Naive thymus-derived CD8-positive, alpha-beta T cell (primary cell): ENCODE measurements at regions not wholly inside any gene's neighbourhood (a gene's known extent, or its start where the extent isn't known, plus 50 kb on each side); places are given as distances from the start of the nearest gene placed in this dataset.
A peak's percentile ranks its signal among the peaks of the same experiment; 100 is the strongest.
"Not testable (repeated sequence)": the region's sequence is repeated elsewhere in the genome, so short reads cannot be mapped to it uniquely, and the experiment has no call there.

Source experiments
- ATAC-seq, 2 donors: fragments of 150-1000 bp; cut with Tn5 transposase in 1 of 2; sonication (Bioruptor Pico), chemical (Tn5 transposase) in 1 of 2; 1 replicate in 1 of 2; 2 replicates in 1 of 2; pipeline ENCODE4 v1.10.0; 2021; ENCODE audit warnings: mild to moderate bottlenecking in 2 of 2, moderate library complexity in 2 of 2
- POLR2A ChIA-PET: fragments of 350-600 bp; sonication (Branson Sonifier 250); formaldehyde crosslinking; loops from one replicate; lab custom pipeline; 2021; ENCODE audit warnings: antibody characterized with exemption; lab: Charles Lee
- DNase-seq, 10 donors: peaks; one replicate each; pipeline versions ENCODE4 v3.0.0 to v3.0.0-alpha.2; 2020 to 2022
- H3K27ac Mint-ChIP-seq, 10 donors: one replicate each; pipeline ENCODE4 v1.8.0; 2020 to 2022; ENCODE audit warnings: mild to moderate bottlenecking in 10 of 10, mixed read lengths in 10 of 10, moderate library complexity in 4 of 10, inconsistent platforms in 1 of 10
- H3K27me3 Mint-ChIP-seq, 5 donors: one replicate each; pipeline ENCODE4 v1.8.0; 2021 to 2022; ENCODE audit warnings: mixed read lengths in 5 of 5
- H3K36me3 Mint-ChIP-seq, 3 donors: one replicate each; pipeline ENCODE4 v1.8.0; 2020 to 2022; ENCODE audit warnings: mixed read lengths in 3 of 3, mild to moderate bottlenecking in 2 of 3, inconsistent platforms in 1 of 3
- H3K4me1 Mint-ChIP-seq, 4 donors: one replicate each; pipeline ENCODE4 v1.8.0; 2021 to 2022; ENCODE audit warnings: mixed read lengths in 4 of 4
- H3K4me3 Mint-ChIP-seq, 10 donors: one replicate each; pipeline ENCODE4 v1.8.0; 2020 to 2022; ENCODE audit warnings: mild to moderate bottlenecking in 10 of 10, mixed read lengths in 10 of 10, moderate library complexity in 6 of 10, inconsistent platforms in 1 of 10
- H3K9me3 Mint-ChIP-seq, 9 donors: one replicate each; pipeline ENCODE4 v1.8.0; 2020 to 2022; ENCODE audit warnings: mixed read lengths in 9 of 9, mild to moderate bottlenecking in 3 of 9, inconsistent platforms in 1 of 9, moderate library complexity in 1 of 9

GRCh38 chr3:107213044-107213669 is 164.1 kb upstream of the CCDC54 start:
- Mint-ChIP-seq H3K27ac (peak overlapping the region in 1 of 10 donors; percentile 21), H3K4me3 (no peak overlapping the region), H3K4me1 (no peaks in the 10 kb centered on the region), H3K9me3 (peaks cover 0 to 2% (median 0%) of the 10 kb centered on the region in 9 donors), H3K27me3 (peaks cover 0 to 7% (median 3%) of the 10 kb centered on the region in 5 donors), H3K36me3 (peaks cover 0 to 2% (median 0%) of the 10 kb centered on the region in 3 donors)
- ATAC-seq (no peak), DNase-seq (no peak)
- POLR2A ChIA-PET = no interaction called here

DNA sequence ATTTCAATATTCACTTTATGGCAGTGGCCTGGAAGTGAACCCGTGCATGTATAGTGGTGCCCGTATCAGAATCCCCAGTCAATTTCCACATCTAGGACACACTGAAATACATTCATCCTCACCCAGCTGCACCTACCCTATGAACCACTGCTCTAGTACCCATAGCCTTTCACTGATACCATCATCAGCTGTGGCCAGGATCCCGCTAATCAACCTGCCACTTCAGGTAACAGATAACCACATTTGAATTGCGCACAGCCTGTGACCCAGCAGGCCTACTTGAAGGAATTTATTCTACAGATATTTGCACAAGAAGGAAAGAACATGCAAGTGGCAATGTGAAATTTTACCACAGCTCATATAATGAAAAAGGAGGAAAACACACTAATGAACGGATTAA is 161.0 kb upstream of the CCDC54 start:
- peaks cover 0 to 8% (median 4%) of the 10 kb centered on the region in 5 donors for H3K27me3 Mint-ChIP-seq
- no peaks in the 10 kb centered on the region for H3K4me1 Mint-ChIP-seq
- ATAC-seq (no peak), DNase-seq (no peak)
- H3K9me3 Mint-ChIP-seq = peaks cover 0 to 2% (median 0%) of the 10 kb centered on the region in 9 donors
- H3K36me3 Mint-ChIP-seq = peaks cover 0 to 2% (median 0%) of the 10 kb centered on the region in 3 donors
- H3K27ac Mint-ChIP-seq = no peak overlapping the region
- POLR2A ChIA-PET = no interaction called here
- no peak overlapping the region for H3K4me3 Mint-ChIP-seq

DNA sequence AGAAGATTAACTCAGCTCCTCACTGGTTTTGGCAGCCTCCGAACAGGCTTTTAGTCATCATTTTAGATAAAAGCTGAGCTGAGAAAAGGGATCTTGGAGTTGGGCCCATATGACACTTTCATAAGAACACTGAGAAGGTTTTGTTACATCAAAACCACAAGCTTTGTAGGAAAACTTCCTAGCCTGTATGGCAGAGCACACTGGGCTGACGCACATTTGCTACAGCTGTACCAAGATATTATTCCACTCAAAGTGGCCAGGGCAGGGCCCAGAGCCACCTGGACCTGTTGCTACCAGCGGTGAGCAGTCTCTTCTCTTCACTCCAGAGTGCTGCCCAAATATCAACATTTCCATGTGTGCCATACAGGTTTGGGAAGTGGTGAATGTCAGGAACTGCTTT is 160.5 kb upstream of the CCDC54 start:
- POLR2A ChIA-PET = no interaction called here
- H3K27ac Mint-ChIP-seq = no peak overlapping the region
- DNase-seq = no peak

GRCh38 chr3:107217172-107217571 is 160.1 kb upstream of the CCDC54 start:
- Mint-ChIP-seq H3K9me3 (peaks cover 0 to 2% (median 0%) of the 10 kb centered on the region in 9 donors), H3K4me3 (no peak overlapping the region), H3K27ac (no peak overlapping the region), H3K36me3 (peaks cover 0 to 2% (median 0%) of the 10 kb centered on the region in 3 donors), H3K4me1 (no peaks in the 10 kb centered on the region), H3K27me3 (peaks cover 0 to 8% (median 2%) of the 10 kb centered on the region in 5 donors)
- POLR2A ChIA-PET = no interaction called here
- DNase-seq = no peak
- ATAC-seq = no peak

More for the DNA sequence above, 160.5 kb upstream of the CCDC54 start:
- ATAC-seq = no peak
- peaks cover 0 to 2% (median 0%) of the 10 kb centered on the region in 3 donors for H3K36me3 Mint-ChIP-seq
- H3K27me3 Mint-ChIP-seq = peaks cover 0 to 8% (median 4%) of the 10 kb centered on the region in 5 donors
- peaks cover 0 to 2% (median 0%) of the 10 kb centered on the region in 9 donors for H3K9me3 Mint-ChIP-seq
- no peaks in the 10 kb centered on the region for H3K4me1 Mint-ChIP-seq
- H3K4me3 Mint-ChIP-seq = no peak overlapping the region

DNA sequence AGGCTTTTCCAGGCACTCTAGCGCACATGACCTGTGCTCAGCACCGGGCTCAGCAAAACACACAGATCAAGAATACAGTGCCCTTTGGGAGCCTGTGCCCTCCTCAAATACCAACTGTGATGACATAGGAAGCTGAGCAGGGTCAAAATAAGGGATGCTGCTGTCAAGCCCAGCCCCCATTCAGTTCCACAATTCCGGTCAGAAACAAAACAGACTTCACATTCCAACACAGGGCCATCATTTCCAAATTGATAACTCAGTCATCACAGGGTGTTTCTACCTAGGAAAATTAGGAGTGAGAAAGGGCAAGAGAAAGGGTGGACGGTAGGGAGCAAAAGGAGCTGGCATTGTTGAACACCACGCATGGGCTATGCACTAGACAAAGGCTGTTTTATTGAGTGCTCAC is 158.4 kb upstream of the CCDC54 start:
- ATAC-seq = no peak
- Mint-ChIP-seq H3K27ac (no peak overlapping the region), H3K4me3 (no peak overlapping the region), H3K4me1 (no peaks in the 10 kb centered on the region), H3K36me3 (peaks cover 0 to 2% (median 0%) of the 10 kb centered on the region in 3 donors), H3K9me3 (peaks cover 0 to 2% (median 0%) of the 10 kb centered on the region in 9 donors), H3K27me3 (peaks cover 0 to 11% (median 2%) of the 10 kb centered on the region in 5 donors)
- POLR2A ChIA-PET = no interaction called here
- no peak for DNase-seq

DNA sequence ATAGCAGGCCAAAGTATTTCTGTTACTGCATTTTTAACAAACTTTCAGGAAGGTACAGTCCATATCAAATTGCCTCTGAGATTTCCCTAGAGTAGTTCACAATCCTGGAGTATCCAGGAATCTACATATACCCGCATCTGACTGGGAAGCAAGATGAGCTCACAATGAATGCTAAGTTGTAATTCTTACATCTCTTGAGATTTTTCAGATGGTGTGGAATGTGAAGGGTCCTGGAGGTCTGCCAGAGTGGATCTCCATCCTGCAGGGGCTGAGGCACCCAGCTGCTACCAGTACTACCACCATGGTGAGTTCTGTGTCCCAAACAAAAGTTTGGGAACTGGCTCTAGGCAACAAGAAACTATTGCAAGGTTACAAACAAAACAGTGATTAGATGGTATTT is 156.7 kb upstream of the CCDC54 start:
- Mint-ChIP-seq H3K36me3 (no peaks in the 10 kb centered on the region), H3K4me1 (no peaks in the 10 kb centered on the region), H3K4me3 (no peak overlapping the region), H3K27me3 (peaks cover 0 to 11% (median 1%) of the 10 kb centered on the region in 5 donors), H3K27ac (no peak overlapping the region), H3K9me3 (no peaks in the 10 kb centered on the region)
- ATAC-seq (no peak), DNase-seq (no peak)
- POLR2A ChIA-PET = no interaction called here

GRCh38 chr3:107221856-107222255 is 155.4 kb upstream of the CCDC54 start:
- DNase-seq = no peak
- POLR2A ChIA-PET = no interaction called here
- Mint-ChIP-seq H3K27ac (no peak overlapping the region), H3K9me3 (no peaks in the 10 kb centered on the region), H3K4me3 (no peak overlapping the region), H3K27me3 (peaks cover 0 to 13% (median 3%) of the 10 kb centered on the region in 5 donors), H3K36me3 (no peaks in the 10 kb centered on the region), H3K4me1 (no peaks in the 10 kb centered on the region)
- ATAC-seq = no peak

DNA sequence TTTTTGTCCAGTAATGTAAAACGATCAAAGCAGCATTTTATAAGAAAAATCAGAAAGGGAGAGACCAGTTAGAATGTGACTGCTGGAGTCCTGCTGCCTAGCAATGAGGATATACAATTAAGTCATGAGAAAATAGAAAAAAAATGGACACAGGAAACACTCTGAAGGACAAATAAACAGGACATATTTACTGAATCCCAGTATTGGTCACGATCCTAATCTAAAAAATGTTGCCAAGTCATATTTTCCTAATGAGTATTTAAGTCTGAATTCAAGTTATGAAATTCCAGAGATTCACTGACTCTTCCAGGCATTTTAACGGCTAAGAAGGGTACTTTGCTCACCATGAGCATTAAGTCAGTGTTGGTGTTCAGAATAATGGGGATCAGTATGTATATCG is 154.3 kb upstream of the CCDC54 start:
- H3K36me3 Mint-ChIP-seq = no peaks in the 10 kb centered on the region
- H3K27ac Mint-ChIP-seq = no peak overlapping the region
- no peaks in the 10 kb centered on the region for H3K9me3 Mint-ChIP-seq
- no peak for ATAC-seq
- peaks cover 0 to 13% (median 3%) of the 10 kb centered on the region in 5 donors for H3K27me3 Mint-ChIP-seq
- H3K4me1 Mint-ChIP-seq = no peaks in the 10 kb centered on the region
- no peak for DNase-seq
- POLR2A ChIA-PET = no interaction called here
- H3K4me3 Mint-ChIP-seq = no peak overlapping the region

GRCh38 chr3:107224026-107224596 is 153.1 kb upstream of the CCDC54 start:
- H3K27ac Mint-ChIP-seq = no peak overlapping the region
- POLR2A ChIA-PET = no interaction called here
- H3K27me3 Mint-ChIP-seq = peaks cover 0 to 11% (median 3%) of the 10 kb centered on the region in 5 donors
- H3K4me1 Mint-ChIP-seq = no peaks in the 10 kb centered on the region
- no peak overlapping the region for H3K4me3 Mint-ChIP-seq
- no peak for ATAC-seq
- H3K36me3 Mint-ChIP-seq = no peaks in the 10 kb centered on the region
- H3K9me3 Mint-ChIP-seq = no peaks in the 10 kb centered on the region
- no peak for DNase-seq

GRCh38 chr3:107227091-107227490 is 150.1 kb upstream of the CCDC54 start:
- Mint-ChIP-seq H3K4me3 (no peak overlapping the region), H3K9me3 (no peaks in the 10 kb centered on the region), H3K36me3 (no peaks in the 10 kb centered on the region), H3K27ac (no peak overlapping the region), H3K4me1 (no peaks in the 10 kb centered on the region), H3K27me3 (peaks cover 0 to 13% (median 3%) of the 10 kb centered on the region in 5 donors)
- POLR2A ChIA-PET = no interaction called here
- no peak for DNase-seq
- ATAC-seq = no peak

GRCh38 chr3:107233877-107234276 is 143.4 kb upstream of the CCDC54 start:
- H3K36me3 Mint-ChIP-seq, H3K9me3 Mint-ChIP-seq, DNase-seq, H3K4me3 Mint-ChIP-seq, H3K4me1 Mint-ChIP-seq, H3K27me3 Mint-ChIP-seq, ATAC-seq, H3K27ac Mint-ChIP-seq, POLR2A ChIA-PET: not testable (repeated sequence)

- Mint-ChIP-seq H3K27me3 (peaks cover 4 to 9% (median 5%) of the 10 kb centered on the region in 5 donors), H3K9me3 (no peaks in the 10 kb centered on the region), H3K36me3 (no peaks in the 10 kb centered on the region), H3K4me3 (peak overlapping the region; percentile 11 to 74 (median 65)), H3K27ac (peak overlapping the region in 1 of 10 donors; percentile 7), H3K4me1 (peaks cover 4 to 13% (median 11%) of the 10 kb centered on the region in 4 donors)
- no peak for DNase-seq
- ATAC-seq = no peak
- POLR2A ChIA-PET = no interaction called here
Measured at GRCh38 chr3:107235193-107235927, 141.9 kb upstream of the CCDC54 start.

DNA sequence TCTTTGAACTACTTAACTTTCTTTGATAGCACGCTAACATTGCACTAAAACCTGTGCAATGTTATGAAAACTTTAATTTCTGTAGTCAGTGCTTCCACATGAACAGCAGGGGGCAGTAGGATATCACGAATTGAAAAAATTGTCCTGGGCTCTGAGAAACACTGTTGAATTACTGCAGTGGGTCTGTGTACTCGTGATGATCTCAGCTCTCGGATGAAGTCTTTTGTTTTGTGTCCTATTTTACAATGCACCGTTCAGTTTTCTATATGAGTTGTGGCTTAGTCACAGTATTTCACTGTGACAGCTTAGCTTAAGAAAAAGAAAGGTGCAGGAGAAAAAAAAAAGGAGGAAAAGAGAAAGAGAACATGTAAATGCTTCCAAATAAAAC is 141.3 kb upstream of the CCDC54 start:
- H3K4me1 Mint-ChIP-seq = peaks cover 4 to 15% (median 13%) of the 10 kb centered on the region in 4 donors
- H3K9me3 Mint-ChIP-seq = no peaks in the 10 kb centered on the region
- peak overlapping the region in 1 of 10 donors; percentile 7 for H3K27ac Mint-ChIP-seq
- DNase-seq = peak in 9 of 10 donors; percentile 21 to 78 (median 58)
- H3K4me3 Mint-ChIP-seq = peak overlapping the region; percentile 11 to 74 (median 65)
- peak; percentile 57 to 73 for ATAC-seq
- POLR2A ChIA-PET = no interaction called here
- no peaks in the 10 kb centered on the region for H3K36me3 Mint-ChIP-seq
- H3K27me3 Mint-ChIP-seq = peaks cover 4 to 9% (median 5%) of the 10 kb centered on the region in 5 donors
